Motor neuron (in vitro differentiated cells): ENCODE measurements at regions not wholly inside any gene's neighbourhood (a gene's known extent, or its start where the extent isn't known, plus 50 kb on each side); places are given as distances from the start of the nearest gene placed in this dataset.
A peak's percentile ranks its signal among the peaks of the same experiment; 100 is the strongest.

Source experiments
- ATAC-seq, 8 experiments: fragments of 200-7000 bp; cut with Tn5 transposase; replicated peaks in 6 of 8; 2 replicates each; pipeline ENCODE4 v1.8.0; 2021; ENCODE audit warnings: mild to moderate bottlenecking in 8 of 8, moderate library complexity in 8 of 8
- H3K27ac ChIP-seq, 2 donors: fragments of 250-450 bp; sonication (Bioruptor Pico); 2 replicates each; pipeline ENCODE4 v1.9.0; 2021; ENCODE audit warnings: antibody characterized with exemption in 2 of 2, mild to moderate bottlenecking in 2 of 2, moderate library complexity in 1 of 2
- H3K4me1 ChIP-seq, 2 donors: fragments of 250-450 bp; sonication (Bioruptor Pico); replicated peaks in 1 of 2; 2 replicates each; pipeline ENCODE4 v1.6.1; 2021; ENCODE audit warnings: antibody characterized with exemption in 2 of 2, mild to moderate bottlenecking in 2 of 2, moderate library complexity in 1 of 2
- H3K4me3 ChIP-seq, 5 donors: fragments of 250-450 bp; sonication (Bioruptor Pico); 2 replicates each; pipeline ENCODE4 v1.9.0; 2021; ENCODE audit warnings: antibody characterized with exemption in 5 of 5, mild to moderate bottlenecking in 5 of 5, moderate library complexity in 4 of 5
- WGBS, 10 experiments: fragments of 450-650 bp; shearing (Covaris generic); methylation state at CpG; one replicate each; pipeline ENCODE4 v1.0.0; 2022; 5-methylcytosine and 5-hydroxymethylcytosine counted together
- in situ Hi-C, 9 experiments: fragments of 400-800 bp; cut with MboI; loops; one replicate each; pipeline ENCODE4 v1.15.0; 2021; ENCODE audit warnings: low sequenced_read_pairs in 9 of 9, low pct_unique_long_range_greater_than_20kb in 2 of 9; ENCODE audit not compliant: unreplicated experiment in 9 of 9

DNA sequence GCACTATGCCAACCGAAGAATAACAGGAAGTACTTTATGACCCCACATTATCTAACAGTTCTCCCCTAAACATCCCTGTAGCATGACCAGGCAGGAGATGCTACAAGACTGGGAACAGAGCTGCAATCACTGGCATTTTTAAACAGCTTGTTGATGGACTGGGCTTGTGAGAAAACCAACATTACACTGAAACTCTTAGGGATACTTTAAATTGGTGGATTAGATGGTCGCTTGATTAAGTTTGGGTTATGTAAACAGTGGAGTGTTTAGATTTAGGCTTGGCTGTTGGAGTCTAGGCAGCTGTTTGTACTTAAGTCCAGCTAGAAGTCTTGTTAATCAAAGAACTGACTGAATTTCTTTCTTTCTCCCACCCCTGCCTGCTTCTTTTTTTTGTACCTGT is 234.1 kb upstream of the BMP2 start:
- Histone ChIP-seq H3K27ac (no peak overlapping the region), H3K4me1 (no peaks in the 10 kb centered on the region), H3K4me3 (no peak overlapping the region)
- 50 to 100% (median 93%) methylated on average over 1 to 2 of the region's 2 CpGs; no CpG with 5 or more reads in 5 of the 10 experiments for WGBS, 10 experiments
- no peak for ATAC-seq
- in situ Hi-C loops, result no loop called here

DNA sequence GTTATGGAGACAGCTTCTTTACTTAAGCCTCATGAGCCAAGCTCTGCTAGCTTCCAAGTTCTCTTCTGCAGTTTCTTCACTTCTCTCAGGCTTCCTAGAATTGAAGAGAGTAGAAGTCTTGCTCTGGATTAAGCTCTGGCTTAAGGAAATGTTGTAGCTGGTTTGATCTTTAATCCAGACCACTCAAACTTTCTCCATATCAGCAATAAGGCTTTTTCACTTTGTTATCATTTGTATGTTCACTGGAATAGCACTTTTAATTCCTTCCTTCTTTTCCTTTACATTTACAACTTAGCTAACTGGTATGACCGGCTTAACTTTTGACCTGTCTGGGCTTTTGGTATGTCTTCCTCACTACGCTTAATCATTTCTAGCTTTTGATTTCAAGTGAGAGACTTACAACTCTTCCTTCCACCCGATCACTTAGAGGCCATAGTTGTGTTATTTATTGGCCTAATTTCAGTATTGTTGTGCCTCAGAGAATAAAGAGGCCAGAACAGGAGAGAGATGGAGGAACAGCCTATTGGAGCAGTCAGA is 236.6 kb upstream of the BMP2 start:
- in situ Hi-C loops, result no loop called here

DNA sequence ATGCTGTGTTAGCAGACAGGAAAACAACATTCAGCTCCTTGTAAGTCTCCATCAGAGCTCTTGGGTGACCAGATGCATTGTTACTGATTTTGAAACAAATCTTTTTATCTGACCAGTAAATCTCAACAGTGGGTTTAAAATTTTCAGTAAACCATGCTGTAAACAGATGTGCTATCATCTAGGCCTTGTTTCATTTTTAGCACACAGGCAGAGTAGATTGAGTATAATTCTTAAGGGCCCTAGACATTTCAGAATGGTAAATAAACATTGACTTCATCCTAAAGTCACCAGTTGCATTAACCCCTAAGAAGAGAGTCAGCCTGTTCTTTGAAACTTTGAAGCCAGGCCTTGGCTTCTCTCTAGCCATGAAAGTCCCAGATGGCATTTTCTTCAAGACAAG is 237.2 kb upstream of the BMP2 start:
- Histone ChIP-seq H3K27ac (no peak overlapping the region), H3K4me1 (no peaks in the 10 kb centered on the region), H3K4me3 (no peak overlapping the region)
- in situ Hi-C loops, result no loop called here
- no peak for ATAC-seq

More for the DNA sequence above, 236.6 kb upstream of the BMP2 start:
- no peak overlapping the region for H3K4me3 ChIP-seq
- WGBS, 10 experiments, result 76 to 100% (median 87%) methylated on average over 1 to 3 of the region's 3 CpGs
- H3K4me1 ChIP-seq, result no peaks in the 10 kb centered on the region
- H3K27ac ChIP-seq, result no peak overlapping the region
- no peak for ATAC-seq

DNA sequence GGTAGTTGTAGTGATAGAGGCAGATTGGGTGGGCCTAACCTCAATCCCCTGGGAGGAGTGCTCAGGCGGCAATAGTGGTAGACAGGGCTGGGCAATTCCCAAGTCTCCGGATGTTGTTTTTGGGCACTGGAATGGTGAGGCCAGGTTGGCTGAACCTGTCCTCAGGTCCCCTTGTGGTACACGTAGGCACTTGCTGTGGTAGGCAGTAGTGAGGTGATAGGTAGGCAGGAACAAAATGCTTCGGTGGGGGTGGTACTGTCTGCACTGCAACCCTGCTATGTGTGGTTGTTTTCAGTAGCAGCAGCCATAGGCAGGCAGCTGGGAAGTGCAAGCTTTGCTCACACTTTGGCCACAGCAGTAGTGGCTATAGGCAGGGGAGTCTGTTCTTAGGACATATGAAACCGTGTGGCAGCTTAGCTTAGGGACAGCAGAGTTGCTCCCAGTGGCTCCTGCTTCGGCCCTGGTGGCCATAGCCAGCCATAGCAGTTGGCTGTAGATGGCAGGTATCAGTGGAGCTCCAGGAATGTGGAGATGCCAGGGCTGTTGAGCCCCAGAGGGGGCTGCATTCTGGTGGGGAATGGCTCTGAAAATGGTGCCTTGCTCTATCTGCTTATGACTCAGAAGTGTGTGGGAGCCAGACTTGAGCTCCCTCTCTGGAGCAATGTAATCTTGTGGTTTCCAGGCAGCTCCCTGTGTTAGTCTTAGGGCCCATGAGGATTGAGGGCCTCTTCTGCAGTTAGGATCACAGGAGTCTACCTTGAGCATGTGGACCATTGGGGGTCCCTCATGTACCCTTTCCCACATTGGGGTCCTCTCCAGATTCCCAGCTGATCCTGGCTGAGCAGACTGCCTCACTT is 241.8 kb upstream of the BMP2 start:
- Histone ChIP-seq H3K4me1 (no peaks in the 10 kb centered on the region), H3K27ac (no peak overlapping the region), H3K4me3 (no peak overlapping the region)
- WGBS, 10 experiments, result 17 to 100% (median 47%) methylated on average over 1 to 3 of the region's 6 CpGs; no CpG with 5 or more reads in 5 of the 10 experiments
- ATAC-seq, result no peak
- in situ Hi-C loops, result no loop called here

DNA sequence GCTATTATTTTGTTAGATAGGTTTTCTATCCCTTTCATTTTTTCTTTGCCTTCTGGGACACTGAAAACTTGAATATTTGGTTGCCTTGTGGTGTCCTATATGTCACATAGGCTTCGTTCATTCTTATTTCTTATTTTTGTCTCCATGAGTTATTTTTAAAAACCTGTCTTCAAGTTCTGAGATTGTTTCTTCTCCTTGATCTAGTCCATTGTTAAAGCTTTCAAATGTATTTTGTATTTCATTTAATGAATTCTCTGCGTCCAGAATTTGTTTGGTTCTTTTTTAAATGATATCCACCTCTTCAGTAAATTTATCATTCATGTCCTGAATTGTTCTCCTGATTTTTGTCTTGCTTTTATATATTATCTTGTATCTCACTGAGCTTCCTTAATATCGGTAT is 243.2 kb upstream of the BMP2 start:
- H3K27ac ChIP-seq, result no peak overlapping the region
- in situ Hi-C loops, result no loop called here
- ATAC-seq, result no peak
- no peak overlapping the region for H3K4me3 ChIP-seq
- no peaks in the 10 kb centered on the region for H3K4me1 ChIP-seq
- WGBS, 10 experiments, result 42 to 86% (median 76%) methylated on average over 2 to 3 of the region's 3 CpGs

GRCh38 chr20:6519556-6519955 is 247.9 kb upstream of the BMP2 start:
- in situ Hi-C loops, result no loop called here
- H3K4me1 ChIP-seq, result no peaks in the 10 kb centered on the region
- H3K27ac ChIP-seq, result no peak overlapping the region
- H3K4me3 ChIP-seq, result no peak overlapping the region
- WGBS, 10 experiments, result 14 to 100% (median 38%) methylated on average over 1 of the region's 1 CpG; no CpG with 5 or more reads in 1 of the 10 experiments
- no peak for ATAC-seq

DNA sequence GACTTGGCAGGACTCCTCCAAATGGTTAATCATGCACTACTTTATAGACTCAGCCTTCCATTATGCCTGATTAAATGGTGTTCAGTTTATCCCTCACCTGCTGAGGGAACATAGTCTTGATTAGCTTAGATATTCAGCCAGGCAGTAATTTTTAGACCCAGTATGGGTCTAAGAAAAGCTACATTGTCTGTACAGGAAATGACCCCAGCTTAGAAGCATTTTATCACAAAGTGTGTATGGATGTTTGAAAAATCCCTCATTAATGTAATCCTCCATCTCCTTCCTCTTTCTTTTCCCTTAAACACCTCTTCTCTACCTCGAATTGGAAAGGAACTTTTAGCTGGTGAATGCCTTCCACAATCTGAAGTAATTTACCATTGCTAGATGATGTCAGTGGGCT is 252.2 kb upstream of the BMP2 start:
- no peak overlapping the region for H3K4me3 ChIP-seq
- WGBS, 10 experiments, result 0 to 56% (median 14%) methylated on average over 1 of the region's 1 CpG; no CpG with 5 or more reads in 3 of the 10 experiments
- in situ Hi-C loops, result no loop called here
- H3K27ac ChIP-seq, result no peak overlapping the region
- ATAC-seq, result no peak
- H3K4me1 ChIP-seq, result no peaks in the 10 kb centered on the region

- ATAC-seq, result peak in 2 of 8 experiments; percentile 51 to 53
- Histone ChIP-seq H3K4me1 (no peaks in the 10 kb centered on the region), H3K4me3 (no peak overlapping the region), H3K27ac (no peak overlapping the region)
- 3 to 96% (median 71%) methylated on average over 2 to 6 of the region's 6 CpGs for WGBS, 10 experiments
- in situ Hi-C loops, result no loop called here
These were observed 253.9 kb upstream of the BMP2 start for GRCh38 chr20:6513599-6513998.

GRCh38 chr20:6509374-6509773 is 258.1 kb upstream of the BMP2 start:
- ATAC-seq, result no peak
- in situ Hi-C loops, result no loop called here
- Histone ChIP-seq H3K27ac (no peak overlapping the region), H3K4me1 (no peaks in the 10 kb centered on the region), H3K4me3 (no peak overlapping the region)
- WGBS, 10 experiments, result 20 to 100% (median 66%) methylated on average over 1 of the region's 1 CpG; no CpG with 5 or more reads in 2 of the 10 experiments

DNA sequence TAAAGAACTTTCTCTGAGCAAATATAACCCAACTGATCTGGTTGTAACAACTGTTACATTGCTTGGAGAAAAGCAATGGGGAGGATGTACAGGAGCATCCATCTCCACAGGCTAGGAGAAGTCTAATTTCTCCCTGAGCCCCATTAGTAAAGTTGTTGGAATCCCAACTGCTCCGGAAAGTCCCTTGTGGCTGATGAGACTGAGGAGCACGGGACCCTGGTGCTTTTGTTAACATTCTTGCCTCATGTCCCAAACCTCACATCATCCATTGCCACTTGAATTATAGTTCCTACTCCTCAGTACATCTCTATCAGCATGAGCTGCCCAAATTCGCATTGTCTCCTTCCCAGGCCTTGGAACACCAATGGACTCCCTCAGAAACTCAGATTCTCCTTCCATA is 260.6 kb upstream of the BMP2 start:
- H3K4me3 ChIP-seq, result no peak overlapping the region
- in situ Hi-C loops, result no loop called here

GRCh38 chr20:6504826-6505225 is 262.7 kb upstream of the BMP2 start:
- 34 to 100% (median 88%) methylated on average over 3 to 6 of the region's 7 CpGs; no CpG with 5 or more reads in 1 of the 10 experiments for WGBS, 10 experiments
- in situ Hi-C loops, result no loop called here
- Histone ChIP-seq H3K4me1 (no peaks in the 10 kb centered on the region), H3K27ac (no peak overlapping the region), H3K4me3 (no peak overlapping the region)
- ATAC-seq, result no peak

More for the DNA sequence above, 260.6 kb upstream of the BMP2 start:
- H3K4me1 ChIP-seq, result no peaks in the 10 kb centered on the region
- 13 to 100% (median 71%) methylated on average over 1 to 3 of the region's 3 CpGs; no CpG with 5 or more reads in 3 of the 10 experiments for WGBS, 10 experiments
- no peak overlapping the region for H3K27ac ChIP-seq
- ATAC-seq, result no peak

DNA sequence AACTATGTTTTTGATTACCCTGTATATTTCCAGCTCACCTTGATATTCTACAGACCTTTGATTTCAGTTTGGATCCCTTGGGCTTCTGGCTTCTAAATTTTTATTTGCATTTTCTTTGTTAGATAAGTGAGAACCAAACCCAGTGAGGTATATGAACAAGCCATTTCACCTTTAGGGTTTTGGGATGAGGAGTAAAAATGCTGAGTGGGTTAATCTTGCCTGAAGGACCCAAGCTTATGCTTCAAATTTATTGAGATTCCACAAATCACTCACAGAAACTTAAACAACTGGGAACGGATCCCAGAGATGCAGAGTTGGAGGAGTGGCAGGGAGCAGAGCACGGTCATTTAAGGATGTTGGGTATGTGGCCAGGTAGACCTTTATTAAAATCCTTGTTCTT is 263.3 kb upstream of the BMP2 start:
- no peak overlapping the region for H3K27ac ChIP-seq
- H3K4me3 ChIP-seq, result no peak overlapping the region
- no peak for ATAC-seq
- no peaks in the 10 kb centered on the region for H3K4me1 ChIP-seq
- in situ Hi-C loops, result no loop called here
- WGBS, 10 experiments, result 14 to 71% (median 57%) methylated on average over 1 to 2 of the region's 2 CpGs; no CpG with 5 or more reads in 5 of the 10 experiments

GRCh38 chr20:6502999-6503398 is 264.5 kb upstream of the BMP2 start:
- no peak for ATAC-seq
- Histone ChIP-seq H3K27ac (no peak overlapping the region), H3K4me1 (no peaks in the 10 kb centered on the region), H3K4me3 (no peak overlapping the region)
- in situ Hi-C loops, result no loop called here
- 58 to 100% (median 88%) methylated on average over 1 to 2 of the region's 2 CpGs; no CpG with 5 or more reads in 1 of the 10 experiments for WGBS, 10 experiments

GRCh38 chr20:6502219-6502618 is 265.3 kb upstream of the BMP2 start:
- H3K27ac ChIP-seq, result no peak overlapping the region
- H3K4me3 ChIP-seq, result no peak overlapping the region
- in situ Hi-C loops, result no loop called here
- 70 to 100% (median 83%) methylated on average over 1 to 2 of the region's 2 CpGs; no CpG with 5 or more reads in 3 of the 10 experiments for WGBS, 10 experiments
- ATAC-seq, result no peak
- no peaks in the 10 kb centered on the region for H3K4me1 ChIP-seq
